Bronchial epithelial cell (primary cell): ENCODE measurements at regions not wholly inside any gene's neighbourhood (a gene's known extent, or its start where the extent isn't known, plus 50 kb on each side); places are given as distances from the start of the nearest gene placed in this dataset.

ENCODE experiments used
- DNase-seq: peaks from one replicate; pipeline ENCODE4 v3.0.0-alpha.2; 2010; ENCODE audit warnings: low read depth
- FAIRE-seq: peaks from 2 replicates; lab custom pipeline; 2011; peaks lifted over from hg19 to GRCh38; lab: Jason Lieb, UNC
- H3K27me3 ChIP-seq: 2 replicates; pipeline ENCODE4 v1.5.1; 2011; ENCODE audit warnings: low read length; ENCODE audit not compliant: control insufficient read depth, insufficient read depth
- H3K36me3 ChIP-seq: 2 replicates; pipeline ENCODE4 v1.5.1; 2011; ENCODE audit warnings: low read length; ENCODE audit not compliant: control insufficient read depth, insufficient read depth
- H3K4me3 ChIP-seq: 2 replicates; pipeline ENCODE4 v1.5.1; 2011; ENCODE audit warnings: mild to moderate bottlenecking, low read depth, low read length, control low read depth
- TF ChIP-seq, protein P1 (sequence below): IDR thresholded peaks from 2 replicates; pipeline ENCODE4 v1.5.1; 2011; ENCODE audit warnings: mild to moderate bottlenecking, moderate library complexity, low read length, control low read depth, inconsistent platforms; ENCODE audit not compliant: insufficient read depth, severe bottlenecking

GRCh38 chr12:115468087-115468510 is 784.1 kb upstream of the TBX3 start:
- no peak for FAIRE-seq
- H3K4me3 ChIP-seq = no peak overlapping the region
- no peaks in the 10 kb centered on the region for H3K36me3 ChIP-seq
- TF ChIP-seq, protein P1, sequence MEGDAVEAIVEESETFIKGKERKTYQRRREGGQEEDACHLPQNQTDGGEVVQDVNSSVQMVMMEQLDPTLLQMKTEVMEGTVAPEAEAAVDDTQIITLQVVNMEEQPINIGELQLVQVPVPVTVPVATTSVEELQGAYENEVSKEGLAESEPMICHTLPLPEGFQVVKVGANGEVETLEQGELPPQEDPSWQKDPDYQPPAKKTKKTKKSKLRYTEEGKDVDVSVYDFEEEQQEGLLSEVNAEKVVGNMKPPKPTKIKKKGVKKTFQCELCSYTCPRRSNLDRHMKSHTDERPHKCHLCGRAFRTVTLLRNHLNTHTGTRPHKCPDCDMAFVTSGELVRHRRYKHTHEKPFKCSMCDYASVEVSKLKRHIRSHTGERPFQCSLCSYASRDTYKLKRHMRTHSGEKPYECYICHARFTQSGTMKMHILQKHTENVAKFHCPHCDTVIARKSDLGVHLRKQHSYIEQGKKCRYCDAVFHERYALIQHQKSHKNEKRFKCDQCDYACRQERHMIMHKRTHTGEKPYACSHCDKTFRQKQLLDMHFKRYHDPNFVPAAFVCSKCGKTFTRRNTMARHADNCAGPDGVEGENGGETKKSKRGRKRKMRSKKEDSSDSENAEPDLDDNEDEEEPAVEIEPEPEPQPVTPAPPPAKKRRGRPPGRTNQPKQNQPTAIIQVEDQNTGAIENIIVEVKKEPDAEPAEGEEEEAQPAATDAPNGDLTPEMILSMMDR = no peak
- no peaks in the 10 kb centered on the region for H3K27me3 ChIP-seq
- peak; percentile 19 for DNase-seq

DNA sequence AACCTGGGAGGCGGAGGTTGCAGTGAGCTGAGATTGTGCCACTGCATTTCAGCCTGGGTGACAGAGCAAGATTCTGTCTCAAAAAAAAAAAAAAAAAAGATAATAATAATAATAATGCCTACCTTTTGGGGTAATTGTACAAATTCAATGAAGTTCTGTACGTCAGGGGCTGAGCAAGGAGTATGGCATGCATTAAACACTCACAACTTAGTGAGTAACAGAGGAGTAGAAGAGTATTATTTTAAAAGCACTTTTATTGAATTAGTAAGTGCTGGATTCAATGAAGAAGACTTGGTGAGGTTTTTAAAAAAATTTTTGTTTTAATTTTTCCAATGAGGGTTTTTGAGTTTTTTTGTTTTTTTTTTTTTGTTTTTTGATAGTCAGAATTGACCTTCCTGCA is 783.6 kb upstream of the TBX3 start:
- Histone ChIP-seq H3K36me3 (no peaks in the 10 kb centered on the region), H3K27me3 (no peaks in the 10 kb centered on the region), H3K4me3 (no peak overlapping the region)
- DNase-seq (no peak), FAIRE-seq (no peak)
- TF ChIP-seq, protein P1 = no peak

GRCh38 chr12:115466076-115466475 is 782.1 kb upstream of the TBX3 start:
- FAIRE-seq (no peak), DNase-seq (no peak)
- no peaks in the 10 kb centered on the region for H3K27me3 ChIP-seq
- TF ChIP-seq, protein P1 = no peak
- no peak overlapping the region for H3K4me3 ChIP-seq
- no peaks in the 10 kb centered on the region for H3K36me3 ChIP-seq

DNA sequence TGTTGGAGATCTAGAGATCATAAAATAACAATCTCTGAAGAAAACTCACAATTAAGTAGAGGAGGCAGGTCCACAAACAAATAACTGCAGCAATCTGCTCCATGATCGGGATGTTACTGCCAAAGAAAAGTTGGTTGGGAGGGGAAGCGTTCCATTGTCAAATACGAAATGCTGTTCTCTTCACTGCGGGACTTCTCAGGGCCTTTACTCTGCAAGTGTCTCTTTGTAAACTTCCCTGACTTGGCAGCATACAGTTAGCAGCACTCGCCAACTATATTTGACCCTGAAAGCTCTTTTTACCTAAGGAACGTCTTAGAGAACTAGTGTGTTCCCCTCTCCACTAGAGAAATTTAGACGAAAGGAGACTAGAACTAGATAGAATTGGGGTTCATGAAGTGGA is 780.7 kb upstream of the TBX3 start:
- TF ChIP-seq, protein P1 = no peak
- Histone ChIP-seq H3K27me3 (no peaks in the 10 kb centered on the region), H3K4me3 (no peak overlapping the region), H3K36me3 (no peaks in the 10 kb centered on the region)
- FAIRE-seq = no peak
- DNase-seq = no peak

- no peak for FAIRE-seq
- DNase-seq = no peak
- Histone ChIP-seq H3K27me3 (no peaks in the 10 kb centered on the region), H3K36me3 (no peaks in the 10 kb centered on the region), H3K4me3 (no peak overlapping the region)
- TF ChIP-seq, protein P1 = no peak
These were observed 780.2 kb upstream of the TBX3 start for GRCh38 chr12:115464111-115464581.

GRCh38 chr12:115461401-115461800 is 777.4 kb upstream of the TBX3 start:
- Histone ChIP-seq H3K36me3 (no peaks in the 10 kb centered on the region), H3K27me3 (no peaks in the 10 kb centered on the region), H3K4me3 (no peak overlapping the region)
- FAIRE-seq (no peak), DNase-seq (no peak)
- TF ChIP-seq, protein P1 = no peak
